Muscle of back (tissue), 3 donors: ENCODE measurements at regions not wholly inside any gene's neighbourhood (a gene's known extent, or its start where the extent isn't known, plus 50 kb on each side); places are given as distances from the start of the nearest gene placed in this dataset.

Experiments used
- DNase-seq, 3 donors: peaks; one replicate each; pipeline versions ENCODE4 v3.0.0 to v3.0.0-alpha.2; 2013

GRCh38 chr1:56315293-56315942 is 263.9 kb downstream of the PLPP3 start:
- DNase-seq, result no peak

GRCh38 chr1:56313560-56313959 is 265.8 kb downstream of the PLPP3 start:
- no peak for DNase-seq

GRCh38 chr1:56311766-56312165 is 267.6 kb downstream of the PLPP3 start:
- no peak for DNase-seq

GRCh38 chr1:56310945-56311344 is 268.4 kb downstream of the PLPP3 start:
- DNase-seq, result no peak

- no peak for DNase-seq
Observed at GRCh38 chr1:56309065-56309464, 270.3 kb downstream of the PLPP3 start.

- no peak for DNase-seq
Observed at GRCh38 chr1:56304975-56305374, 274.4 kb downstream of the PLPP3 start.

- no peak for DNase-seq
Observed at GRCh38 chr1:56303805-56304204, 275.6 kb downstream of the PLPP3 start.

GRCh38 chr1:56302878-56303277 is 276.5 kb downstream of the PLPP3 start:
- DNase-seq, result no peak

GRCh38 chr1:56301791-56302190 is 277.6 kb downstream of the PLPP3 start:
- peak in 1 of 3 donors; percentile 75 for DNase-seq

- no peak for DNase-seq
Observed at GRCh38 chr1:56300836-56301235, 278.5 kb downstream of the PLPP3 start.

- DNase-seq, result no peak
Observed at GRCh38 chr1:56298866-56299265, 280.5 kb downstream of the PLPP3 start.

- DNase-seq, result no peak
Observed at GRCh38 chr1:56297904-56298303, 281.5 kb downstream of the PLPP3 start.

- DNase-seq, result no peak
Observed at GRCh38 chr1:56297208-56297607, 282.2 kb downstream of the PLPP3 start.

GRCh38 chr1:56295949-56296929 is 283.1 kb downstream of the PLPP3 start:
- no peak for DNase-seq

GRCh38 chr1:56291374-56291919 is 287.9 kb downstream of the PLPP3 start:
- peak in 2 of 3 donors; percentile 5 to 30 for DNase-seq

- no peak for DNase-seq
Observed at GRCh38 chr1:56289260-56289659, 290.1 kb downstream of the PLPP3 start.

GRCh38 chr1:56287721-56288120 is 291.6 kb downstream of the PLPP3 start:
- no peak for DNase-seq

- no peak for DNase-seq
Observed at GRCh38 chr1:56286956-56287355, 292.4 kb downstream of the PLPP3 start.

GRCh38 chr1:56286506-56286905 is 292.9 kb downstream of the PLPP3 start:
- DNase-seq, result no peak

GRCh38 chr1:56285554-56286402 is 293.6 kb downstream of the PLPP3 start:
- DNase-seq, result peak in 1 of 3 donors; percentile 62

- peak; percentile 56 to 90 (median 81) for DNase-seq
Observed at GRCh38 chr1:56284928-56285327, 294.4 kb downstream of the PLPP3 start.

GRCh38 chr1:56278061-56278460 is 301.3 kb downstream of the PLPP3 start:
- no peak for DNase-seq
